T-helper 1 cell treated with Interleukin-12 subunit alpha and Interleukin-12 subunit beta and Interleukin-4 antibody, amounts not matched to agents 30 ng/mL and 1 ng/mL, for 36 hours (primary cell): ENCODE measurements at regions not wholly inside any gene's neighbourhood (a gene's known extent, or its start where the extent isn't known, plus 50 kb on each side); places are given as distances from the start of the nearest gene placed in this dataset.

Source experiments
- intact Hi-C: fragments of 100-400 bp; cut with micrococcal nuclease; formaldehyde crosslinking; loops from one replicate; pipeline ENCODE4 v1.15.1; 2024

GRCh38 chr6:167674486-167674885 lies 152.2 kb upstream of the AFDN start:
- intact Hi-C loops = no loop called here

- intact Hi-C loops = no loop called here
Observed at GRCh38 chr6:167676000-167676665, 150.6 kb upstream of the AFDN start.

DNA sequence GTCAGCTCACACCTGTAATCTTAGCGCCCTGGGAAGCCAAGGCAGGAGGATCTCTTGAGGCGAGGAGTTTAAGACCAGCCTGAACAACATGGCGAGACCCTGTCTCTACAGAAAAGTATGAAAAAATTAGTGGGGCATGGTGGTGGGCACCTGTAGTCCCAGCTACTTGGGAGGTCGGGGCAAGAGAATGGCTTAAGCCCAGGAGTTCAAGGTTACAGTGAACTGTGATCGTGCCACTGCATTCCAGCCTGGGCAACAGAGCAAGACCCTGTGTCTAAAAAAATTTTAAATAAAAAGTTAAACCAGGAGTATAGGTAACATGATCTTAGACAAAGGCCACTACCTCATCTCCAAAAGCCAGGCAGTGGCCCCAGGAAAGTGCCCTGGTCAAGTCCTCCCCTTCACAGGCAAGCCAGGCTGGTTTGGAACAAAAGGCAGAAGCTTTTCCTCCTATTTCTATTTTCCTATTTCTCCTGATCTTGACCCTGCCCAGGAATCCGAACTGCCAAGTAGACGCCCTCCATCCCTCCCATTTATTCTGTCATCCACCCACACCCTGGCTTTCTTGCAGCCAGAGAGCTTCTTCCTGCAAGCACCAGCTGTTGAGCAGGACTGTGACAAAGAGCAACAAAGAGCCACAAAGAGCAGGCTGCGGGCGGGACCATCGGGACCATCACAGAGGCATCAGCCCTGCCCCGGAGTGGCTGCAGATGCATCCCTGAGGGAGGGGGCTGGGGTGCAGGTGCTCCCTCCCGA lies 149.9 kb upstream of the AFDN start:
- intact Hi-C loops = no loop called here

DNA sequence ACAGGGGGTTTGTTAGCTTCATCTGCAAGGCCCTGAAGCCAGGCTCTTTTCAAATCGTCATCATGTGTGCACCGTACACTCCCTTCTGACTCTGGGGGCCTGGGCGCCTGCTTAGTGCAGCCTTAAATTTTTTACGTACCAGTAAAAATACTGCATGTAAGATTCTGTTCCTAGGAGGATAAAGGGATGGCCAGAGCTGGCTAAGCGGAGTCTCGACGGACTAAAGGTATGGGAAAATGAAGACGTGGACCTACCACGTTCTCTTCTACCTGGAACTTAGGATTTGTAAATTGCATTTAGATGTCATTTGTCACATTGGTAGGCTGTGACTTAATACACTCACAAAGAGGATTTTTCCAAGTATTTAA lies 149.3 kb upstream of the AFDN start:
- intact Hi-C loops = no loop called here

- intact Hi-C loops = no loop called here
Observed at GRCh38 chr6:167678102-167679101, 148.3 kb upstream of the AFDN start.

DNA sequence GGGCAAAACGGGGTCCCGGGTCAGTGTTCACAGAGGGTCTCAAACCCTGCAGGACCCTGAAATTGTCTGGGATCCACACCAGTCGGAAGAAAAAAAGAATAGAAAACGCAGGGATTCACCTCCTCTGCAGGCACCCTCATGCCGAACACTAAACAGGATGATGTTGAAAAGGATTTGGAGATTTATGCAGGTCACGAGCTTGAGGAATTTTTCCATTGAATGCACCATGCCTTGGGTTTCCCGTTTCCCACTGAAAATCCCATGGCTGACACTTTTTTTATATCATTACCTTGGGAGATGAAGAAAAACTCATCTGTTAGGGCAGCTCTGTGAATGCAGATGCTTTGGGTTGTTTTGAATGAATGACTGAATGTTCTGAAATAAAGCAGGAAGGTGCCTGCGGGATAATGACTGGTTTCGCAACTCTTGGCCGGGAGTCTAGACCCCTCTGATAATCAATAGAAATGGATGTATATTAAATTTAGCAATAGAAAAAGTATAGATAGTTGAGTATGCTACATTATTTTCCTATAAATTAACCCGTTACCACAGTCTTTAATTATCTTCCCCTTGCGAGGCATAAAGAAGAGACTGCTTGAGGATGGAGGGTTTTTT lies 147.5 kb upstream of the AFDN start:
- intact Hi-C loops = no loop called here

- intact Hi-C loops = no loop called here
Observed at GRCh38 chr6:167679790-167680604, 146.7 kb upstream of the AFDN start.

DNA sequence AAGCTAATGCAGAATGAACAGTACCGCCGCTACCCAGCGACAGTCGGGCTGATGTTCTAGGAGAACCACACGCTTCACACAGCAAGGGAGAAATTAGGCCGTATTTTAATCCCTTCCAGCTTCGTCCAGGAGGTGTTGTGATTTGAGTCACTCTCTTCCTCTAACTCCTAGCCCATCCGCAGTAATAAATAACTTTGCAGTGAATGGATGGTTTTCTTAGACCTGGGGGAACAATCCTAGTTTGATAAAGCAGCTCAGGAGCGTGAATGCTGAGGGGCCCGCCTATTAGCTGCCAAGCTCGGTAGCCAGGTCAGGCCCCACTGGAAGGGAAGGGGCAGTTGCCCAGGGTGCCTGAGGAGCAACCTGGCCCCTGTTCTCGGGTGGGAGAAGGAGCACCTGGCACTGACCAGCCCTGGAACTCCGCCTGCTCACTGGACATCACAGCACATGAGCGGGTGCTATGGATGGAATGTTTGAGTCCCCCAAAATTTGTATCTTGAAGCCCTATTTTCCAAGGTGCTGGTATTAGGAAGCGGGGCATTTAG lies 146.0 kb upstream of the AFDN start:
- intact Hi-C loops = no loop called here

- intact Hi-C loops = no loop called here
Observed at GRCh38 chr6:167682125-167682524, 144.6 kb upstream of the AFDN start.

- intact Hi-C loops = no loop called here
Observed at GRCh38 chr6:167682546-167683027, 144.1 kb upstream of the AFDN start.

DNA sequence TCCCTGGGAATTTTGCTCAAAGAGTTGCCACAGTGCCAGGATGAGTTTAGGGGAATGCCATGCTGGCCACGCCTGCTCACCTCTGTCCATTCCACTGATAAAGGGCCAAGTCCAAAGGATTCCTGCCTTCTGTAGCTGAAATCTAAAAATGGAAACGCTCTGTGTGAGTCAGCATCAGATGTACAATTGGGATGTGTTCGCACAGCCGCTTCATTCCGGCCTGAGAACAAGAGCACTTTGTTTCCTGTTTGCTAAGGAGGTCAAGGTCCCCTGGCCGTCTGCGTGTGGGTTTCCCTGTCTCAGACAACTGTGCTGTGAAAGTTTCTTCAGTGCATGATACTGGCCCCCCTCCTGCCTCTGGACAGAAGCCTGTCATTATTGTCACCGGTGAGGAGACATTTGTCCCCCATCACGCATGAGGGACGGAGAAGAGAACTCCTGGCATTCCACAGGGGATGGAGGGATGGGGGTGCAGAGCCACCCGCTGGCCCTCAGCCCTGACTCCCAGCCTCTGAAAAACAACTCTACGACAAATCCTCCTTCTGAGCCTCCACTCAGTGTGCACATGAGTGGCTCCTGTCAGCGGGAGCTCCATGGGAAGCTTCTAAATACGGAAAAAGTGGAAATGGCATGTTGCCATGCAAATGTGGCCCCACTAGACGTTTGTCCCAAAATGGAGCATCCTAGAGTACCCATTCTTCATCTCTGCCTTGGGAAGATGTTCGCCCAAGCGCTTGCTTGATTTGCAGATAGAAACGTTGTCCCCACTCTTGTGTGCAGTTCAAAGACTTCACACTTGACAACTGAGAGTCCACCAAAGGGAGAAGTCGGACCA lies 143.5 kb upstream of the AFDN start:
- intact Hi-C loops = no loop called here

GRCh38 chr6:167684276-167685104 lies 142.2 kb upstream of the AFDN start:
- intact Hi-C loops = no loop called here

DNA sequence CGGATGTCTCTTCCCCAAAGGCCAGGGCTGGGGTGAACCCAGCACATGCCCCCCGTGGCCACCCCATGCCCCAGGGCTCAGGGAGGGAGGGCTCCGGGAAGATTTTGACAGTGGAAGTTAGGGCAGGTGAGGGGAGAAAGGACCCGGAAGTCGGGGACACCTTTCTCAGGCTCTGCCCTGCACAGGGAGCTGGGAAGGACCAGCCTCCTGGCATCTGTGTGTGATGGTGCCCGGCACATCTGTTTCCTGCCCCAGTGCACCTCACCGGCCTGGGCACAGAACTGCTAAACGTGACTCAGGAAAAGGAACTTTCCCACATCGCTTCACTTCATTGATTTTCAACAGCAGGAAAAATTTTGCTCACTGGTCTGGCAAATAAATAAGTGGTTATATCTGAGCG lies 141.1 kb upstream of the AFDN start:
- intact Hi-C loops = no loop called here

DNA sequence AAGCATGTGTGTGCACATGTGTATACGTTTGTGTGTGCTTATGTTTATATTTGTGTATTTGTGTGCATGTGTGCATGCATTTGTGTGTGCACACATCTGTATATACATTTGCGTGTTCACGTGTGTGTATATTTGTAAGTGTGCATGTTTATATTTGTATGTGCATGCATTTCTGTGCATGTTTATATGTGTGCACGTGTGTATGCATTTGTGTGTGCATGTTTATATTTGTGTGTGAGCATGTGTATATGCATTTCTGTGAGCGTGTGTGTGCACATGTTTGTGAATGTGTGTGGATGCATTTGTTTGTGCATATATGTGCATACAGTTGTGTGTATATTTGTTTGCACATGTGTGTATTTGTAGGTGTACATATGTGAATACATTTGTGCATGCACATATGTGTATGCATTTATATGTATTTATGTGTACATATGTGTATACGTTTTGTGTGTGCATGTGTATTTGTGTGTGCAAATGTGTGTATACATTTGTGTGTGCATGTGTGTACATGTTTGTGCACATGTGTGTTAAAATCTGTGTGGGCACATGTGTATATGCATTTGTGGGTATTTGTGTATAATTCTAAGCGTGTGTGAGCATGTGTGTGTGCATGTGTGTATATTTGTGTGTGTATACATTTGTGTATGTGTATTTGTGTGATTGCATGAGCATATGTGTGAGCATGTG lies 140.4 kb upstream of the AFDN start:
- intact Hi-C loops = no loop called here

DNA sequence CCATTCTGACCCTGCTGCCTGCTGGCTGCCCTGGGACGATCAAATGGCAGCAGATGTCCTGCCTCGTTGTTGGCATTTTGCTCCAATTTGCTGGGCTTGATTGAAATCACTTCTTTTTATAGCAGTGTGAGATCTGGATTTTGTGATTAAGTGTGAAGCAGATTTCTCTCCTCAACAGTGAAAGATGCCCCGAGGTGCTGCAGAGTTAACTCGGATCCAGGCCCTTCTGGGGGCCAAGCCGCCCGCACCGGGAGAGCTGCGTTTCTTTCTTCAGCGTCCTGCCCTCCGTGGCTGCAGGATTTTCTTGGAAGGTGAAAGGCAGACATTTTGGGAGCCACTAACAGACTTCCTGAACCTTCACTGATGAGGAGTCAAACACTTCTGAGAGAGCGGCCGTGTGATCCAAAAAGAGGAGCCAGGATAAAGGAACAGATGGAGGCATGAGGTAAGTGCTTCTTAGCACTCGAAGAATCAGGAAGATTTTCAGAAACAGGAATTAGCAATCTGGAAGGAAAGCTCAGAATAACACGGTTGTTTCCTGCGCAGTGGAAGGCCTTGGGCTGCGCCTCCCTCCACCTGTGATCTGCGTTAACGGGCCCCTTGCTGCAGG lies 139.5 kb upstream of the AFDN start:
- intact Hi-C loops = no loop called here

- intact Hi-C loops = no loop called here
Observed at GRCh38 chr6:167688123-167688522, 138.6 kb upstream of the AFDN start.

DNA sequence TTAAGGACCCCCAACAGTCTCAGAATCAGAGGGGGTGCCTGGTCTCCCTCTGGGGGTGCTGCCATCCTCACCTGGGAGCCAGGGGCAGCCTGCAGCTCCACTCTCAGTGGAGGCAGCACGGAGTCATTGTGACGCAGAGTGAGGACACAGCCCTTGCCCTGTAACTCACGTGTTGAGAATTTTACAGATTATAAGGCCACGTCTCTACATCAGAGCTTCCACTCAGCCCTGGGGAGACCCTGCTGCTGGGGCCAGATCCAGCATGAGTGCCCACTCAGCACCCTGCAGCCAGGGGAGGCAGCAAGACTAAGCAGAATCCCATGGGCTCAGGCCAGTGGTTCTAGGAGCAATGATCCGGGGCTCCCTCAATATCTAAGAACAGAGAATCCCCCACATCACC lies 137.4 kb upstream of the AFDN start:
- intact Hi-C loops = no loop called here
